ENCODE measurements at regions not wholly inside any gene's neighbourhood (a gene's known extent, or its start where the extent isn't known, plus 50 kb on each side); places are given as distances from the start of the nearest gene placed in this dataset.

DNA sequence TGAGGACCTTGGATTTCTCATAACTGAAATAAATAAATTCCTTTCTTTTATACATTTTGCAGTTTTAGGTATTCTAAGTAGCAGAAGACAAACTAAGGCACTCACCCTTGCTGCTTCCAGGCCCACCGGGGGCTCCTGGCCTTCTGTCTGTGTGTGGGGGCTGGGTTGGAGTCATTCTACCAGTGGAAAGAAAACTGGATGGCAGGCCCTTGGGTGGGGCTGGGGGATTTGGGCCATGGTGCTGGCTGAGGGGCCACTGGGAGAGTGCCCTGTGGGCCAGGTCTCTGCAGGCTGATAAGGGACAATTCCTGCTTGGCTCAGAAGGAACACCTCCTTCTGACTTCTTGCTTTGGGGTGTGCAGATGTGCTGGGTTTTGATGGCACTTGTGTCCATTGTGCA is 54.0 kb upstream of the CSF3R start:
- no peak for TF ChIP-seq EZH2 (IDR thresholded peaks at IDR 0.05; ENCODE audit: borderline replicate concordance, insufficient read depth, low read depth, low read length, poor library complexity, severe bottlenecking)
- TF ChIP-seq CTCF (IDR thresholded peaks at IDR 0.05): no peak

Measured in B cell (primary cell).